GM13977 (cell line): ENCODE measurements at regions not wholly inside any gene's neighbourhood (a gene's known extent, or its start where the extent isn't known, plus 50 kb on each side); places are given as distances from the start of the nearest gene placed in this dataset.

Experiments used
- DNase-seq: peaks from one replicate; pipeline ENCODE4 v3.0.0; 2012; ENCODE audit warnings: low spot score
- in situ Hi-C: fragments of 300-500 bp; cut with MboI; formaldehyde crosslinking; loops from one replicate; pipeline ENCODE4 v1.12.0; 2022; ENCODE audit warnings: low sequenced_read_pairs, low pct_unique_long_range_greater_than_20kb, mixed read lengths, inconsistent platforms; ENCODE audit not compliant: unreplicated experiment
- TF ChIP-seq, protein P1 (sequence below): IDR thresholded peaks from 2 replicates; pipeline ENCODE4 v1.5.1; 2012; ENCODE audit warnings: mild to moderate bottlenecking, control low read depth; ENCODE audit not compliant: insufficient read depth; ENCODE audit errors: extremely low read depth, missing control alignments

DNA sequence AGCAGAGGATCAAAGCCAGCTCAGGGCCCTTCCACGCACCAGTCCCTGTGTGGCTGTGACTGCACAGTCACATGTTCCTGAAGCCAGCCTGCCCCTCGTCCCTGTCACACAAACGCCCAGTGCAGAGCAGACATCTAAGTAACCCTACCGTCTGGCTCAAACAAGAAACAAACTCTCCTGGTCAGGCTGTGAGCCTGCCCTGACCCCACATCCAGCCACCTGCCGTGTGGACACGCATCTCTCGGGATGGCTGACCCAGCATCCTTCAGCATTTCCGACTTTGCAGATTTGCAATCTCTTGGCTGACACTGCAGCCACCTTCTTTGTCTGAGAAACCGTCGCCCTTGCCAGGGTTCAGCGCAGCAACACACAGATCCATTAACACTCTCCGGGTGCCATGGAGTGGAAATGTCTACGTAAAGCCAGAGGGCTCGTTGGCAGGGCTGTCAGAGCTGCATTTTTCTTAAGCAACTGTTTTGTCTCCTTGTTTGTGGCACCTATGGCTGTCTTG lies 82.3 kb upstream of the ASAP2 start:
- TF ChIP-seq, protein P1, sequence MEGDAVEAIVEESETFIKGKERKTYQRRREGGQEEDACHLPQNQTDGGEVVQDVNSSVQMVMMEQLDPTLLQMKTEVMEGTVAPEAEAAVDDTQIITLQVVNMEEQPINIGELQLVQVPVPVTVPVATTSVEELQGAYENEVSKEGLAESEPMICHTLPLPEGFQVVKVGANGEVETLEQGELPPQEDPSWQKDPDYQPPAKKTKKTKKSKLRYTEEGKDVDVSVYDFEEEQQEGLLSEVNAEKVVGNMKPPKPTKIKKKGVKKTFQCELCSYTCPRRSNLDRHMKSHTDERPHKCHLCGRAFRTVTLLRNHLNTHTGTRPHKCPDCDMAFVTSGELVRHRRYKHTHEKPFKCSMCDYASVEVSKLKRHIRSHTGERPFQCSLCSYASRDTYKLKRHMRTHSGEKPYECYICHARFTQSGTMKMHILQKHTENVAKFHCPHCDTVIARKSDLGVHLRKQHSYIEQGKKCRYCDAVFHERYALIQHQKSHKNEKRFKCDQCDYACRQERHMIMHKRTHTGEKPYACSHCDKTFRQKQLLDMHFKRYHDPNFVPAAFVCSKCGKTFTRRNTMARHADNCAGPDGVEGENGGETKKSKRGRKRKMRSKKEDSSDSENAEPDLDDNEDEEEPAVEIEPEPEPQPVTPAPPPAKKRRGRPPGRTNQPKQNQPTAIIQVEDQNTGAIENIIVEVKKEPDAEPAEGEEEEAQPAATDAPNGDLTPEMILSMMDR: no peak
- no peak for DNase-seq
- in situ Hi-C loops: no loop called here

DNA sequence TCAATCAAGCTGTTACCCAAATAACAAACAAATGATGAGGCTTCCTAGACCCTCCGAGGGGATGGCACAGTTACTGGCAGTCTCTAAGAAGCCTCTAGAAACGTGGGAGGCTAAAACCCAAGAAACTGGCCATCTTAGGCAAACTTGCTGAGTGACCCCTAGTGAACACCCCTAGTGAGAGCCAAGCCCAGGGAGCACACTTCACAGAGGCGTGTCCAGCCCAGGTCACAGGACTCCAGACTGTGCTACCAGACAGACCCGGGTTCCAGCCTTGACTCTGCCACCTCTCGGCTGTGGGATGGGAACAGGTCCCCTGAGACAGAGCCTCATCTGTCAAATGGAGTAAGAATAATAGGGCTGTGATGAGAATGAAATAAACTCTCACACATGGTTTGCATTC lies 83.5 kb upstream of the ASAP2 start:
- in situ Hi-C loops: no loop called here
- TF ChIP-seq, protein P1: no peak
- DNase-seq: no peak

DNA sequence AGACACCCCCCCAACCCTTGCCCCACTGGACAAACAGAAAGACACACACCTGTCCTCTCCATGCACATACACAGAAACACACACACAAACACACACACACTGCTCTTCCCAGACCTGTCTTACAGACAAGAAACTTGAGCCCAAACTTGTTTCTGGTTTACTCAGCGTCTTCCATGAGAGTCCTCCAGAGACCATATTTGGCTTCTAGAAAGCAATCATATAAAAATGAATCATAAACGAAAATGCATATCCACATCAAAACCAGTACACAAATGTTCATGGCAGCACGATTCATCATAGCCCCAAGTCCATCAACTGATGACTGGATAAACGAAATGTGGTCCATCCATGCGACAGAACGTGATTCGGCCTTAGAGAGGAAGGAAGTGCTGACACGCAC lies 84.2 kb upstream of the ASAP2 start:
- in situ Hi-C loops: no loop called here
- TF ChIP-seq, protein P1: no peak
- no peak for DNase-seq

DNA sequence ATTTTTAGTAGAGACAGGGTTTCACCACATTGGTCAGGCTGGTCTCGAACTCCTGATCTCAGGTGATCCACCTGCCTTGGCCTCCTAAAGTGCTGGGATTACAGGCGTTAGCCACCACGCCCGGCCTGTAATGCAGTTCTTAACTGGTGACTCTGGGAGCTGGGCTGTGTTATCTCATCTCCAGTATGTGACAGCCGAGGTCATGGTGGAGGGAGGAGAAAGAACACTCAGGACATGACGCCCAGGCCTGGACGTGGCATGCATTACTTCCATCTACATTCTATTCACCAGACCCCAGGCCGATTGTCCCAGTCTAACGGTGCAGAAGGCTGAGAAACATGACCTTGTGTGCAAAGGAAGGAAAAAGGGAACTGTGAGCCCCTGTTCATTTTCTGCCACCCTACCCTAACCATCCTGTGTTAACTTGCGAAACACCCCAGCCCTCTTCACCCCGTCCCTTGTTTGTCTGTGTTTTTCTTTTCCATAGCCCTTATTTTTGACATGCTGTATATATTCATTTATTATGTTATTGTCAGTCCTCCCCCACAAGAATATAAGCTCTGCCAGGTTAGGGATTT lies 88.1 kb upstream of the ASAP2 start:
- no peak for DNase-seq
- in situ Hi-C loops: no loop called here
- TF ChIP-seq, protein P1: no peak

DNA sequence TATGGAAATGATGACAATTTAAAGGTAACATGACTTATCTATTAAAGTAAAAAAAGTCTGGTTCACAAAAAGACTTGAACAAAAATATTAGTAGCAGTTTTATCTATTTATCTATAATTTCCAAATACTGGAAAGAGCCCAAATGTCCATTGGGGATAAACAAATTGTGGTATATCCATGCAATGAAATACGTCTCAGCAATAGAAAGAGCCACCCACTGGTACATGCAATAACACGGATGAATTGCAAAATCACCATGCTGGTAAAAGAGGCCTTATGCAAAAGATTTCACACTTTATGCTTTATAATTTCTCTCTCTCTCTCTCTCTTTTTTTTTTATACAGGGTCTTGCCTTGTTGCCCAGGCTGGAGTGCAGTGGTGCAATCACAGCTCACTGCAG lies 91.4 kb upstream of the ASAP2 start:
- TF ChIP-seq, protein P1: no peak
- no peak for DNase-seq
- in situ Hi-C loops: no loop called here

DNA sequence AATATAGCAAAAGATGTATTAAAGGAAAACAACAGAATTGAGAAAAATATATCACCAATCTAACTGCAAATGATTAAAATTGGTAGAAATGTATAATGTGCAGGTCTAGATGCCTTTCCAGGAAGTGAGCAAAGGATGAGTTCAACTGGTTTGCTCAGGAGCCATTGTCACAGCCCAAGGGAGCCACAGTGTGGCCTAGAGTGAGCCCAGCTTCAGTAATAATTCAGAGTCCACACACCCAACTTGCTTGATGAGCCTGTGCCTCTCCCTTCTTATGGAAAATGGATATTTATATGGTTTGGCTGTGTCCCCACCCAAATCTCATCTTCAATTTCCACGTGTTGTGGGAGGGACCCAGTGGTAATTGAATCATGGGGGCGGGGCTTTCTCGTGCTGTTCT lies 92.2 kb upstream of the ASAP2 start:
- in situ Hi-C loops: no loop called here
- DNase-seq: no peak
- TF ChIP-seq, protein P1: peak; percentile 25
